ENCODE measurements at regions not wholly inside any gene's neighbourhood (a gene's known extent, or its start where the extent isn't known, plus 50 kb on each side); places are given as distances from the start of the nearest gene placed in this dataset.

DNA sequence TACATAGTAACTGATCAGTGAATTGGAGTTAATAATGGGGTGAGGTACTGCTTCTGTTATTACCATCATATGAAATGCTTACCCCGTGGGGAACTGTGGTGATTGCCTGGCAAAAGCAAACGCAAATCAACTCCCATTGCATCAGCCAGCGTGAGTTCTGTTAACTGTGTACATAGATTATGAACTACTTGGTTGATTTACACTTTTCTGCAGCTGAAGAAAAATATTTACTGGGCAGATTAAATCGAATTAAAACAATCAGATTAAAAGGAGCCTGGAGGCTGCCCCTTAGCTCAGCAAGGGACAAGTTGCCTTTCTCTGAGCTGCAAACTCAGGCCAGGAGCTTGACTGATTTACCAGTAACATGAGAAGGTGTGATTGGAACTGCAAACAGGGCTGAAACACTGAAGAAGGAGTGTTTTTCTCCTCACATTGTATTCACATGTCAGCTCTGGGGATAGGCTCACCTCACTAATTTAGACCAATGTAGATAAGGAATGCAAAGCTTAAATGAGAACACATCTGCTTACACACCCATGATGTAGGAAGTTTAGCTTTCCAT is 220.1 kb downstream of the OSR1 start:
- no peaks in the 10 kb centered on the region for H3K4me1 ChIP-seq

DNA sequence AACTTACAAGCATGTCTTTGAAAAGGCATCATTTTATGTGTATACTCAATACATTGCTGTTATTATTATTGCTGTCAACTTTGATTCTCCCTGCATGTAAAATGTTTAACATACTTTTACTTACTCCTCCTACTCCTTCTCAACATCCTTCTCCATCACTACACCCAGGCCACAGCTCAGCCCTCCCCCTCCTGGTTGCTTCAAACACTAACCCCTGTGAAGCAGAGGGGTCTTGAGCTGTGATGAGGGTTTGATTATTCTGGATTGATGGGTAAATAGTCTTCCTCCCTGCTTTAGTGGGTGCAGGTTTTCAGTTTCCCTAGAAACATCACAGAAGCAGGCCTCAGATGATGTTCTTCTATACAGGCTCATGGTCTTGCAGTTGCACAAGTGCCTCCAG is 221.0 kb downstream of the OSR1 start:
- Histone ChIP-seq H3K4me1 (no peaks in the 10 kb centered on the region), H3K27ac (no peak overlapping the region), H3K4me2 (ENCODE audit: low read length) (no peak overlapping the region), H2AFZ (no peak overlapping the region), H3K9ac (no peak overlapping the region), H3K27me3 (ENCODE audit: control insufficient read depth, insufficient read depth, low read length) (no peaks in the 10 kb centered on the region), H3K79me2 (no peaks in the 10 kb centered on the region), H3K4me3 (ENCODE audit: low read depth, low read length) (no peak overlapping the region), H3K36me3 (ENCODE audit: control insufficient read depth, insufficient read depth, low read length) (no peaks in the 10 kb centered on the region), H3K9me3 (ENCODE audit: control insufficient read depth, low read length) (no peaks in the 10 kb centered on the region)
- TF ChIP-seq, protein P1, sequence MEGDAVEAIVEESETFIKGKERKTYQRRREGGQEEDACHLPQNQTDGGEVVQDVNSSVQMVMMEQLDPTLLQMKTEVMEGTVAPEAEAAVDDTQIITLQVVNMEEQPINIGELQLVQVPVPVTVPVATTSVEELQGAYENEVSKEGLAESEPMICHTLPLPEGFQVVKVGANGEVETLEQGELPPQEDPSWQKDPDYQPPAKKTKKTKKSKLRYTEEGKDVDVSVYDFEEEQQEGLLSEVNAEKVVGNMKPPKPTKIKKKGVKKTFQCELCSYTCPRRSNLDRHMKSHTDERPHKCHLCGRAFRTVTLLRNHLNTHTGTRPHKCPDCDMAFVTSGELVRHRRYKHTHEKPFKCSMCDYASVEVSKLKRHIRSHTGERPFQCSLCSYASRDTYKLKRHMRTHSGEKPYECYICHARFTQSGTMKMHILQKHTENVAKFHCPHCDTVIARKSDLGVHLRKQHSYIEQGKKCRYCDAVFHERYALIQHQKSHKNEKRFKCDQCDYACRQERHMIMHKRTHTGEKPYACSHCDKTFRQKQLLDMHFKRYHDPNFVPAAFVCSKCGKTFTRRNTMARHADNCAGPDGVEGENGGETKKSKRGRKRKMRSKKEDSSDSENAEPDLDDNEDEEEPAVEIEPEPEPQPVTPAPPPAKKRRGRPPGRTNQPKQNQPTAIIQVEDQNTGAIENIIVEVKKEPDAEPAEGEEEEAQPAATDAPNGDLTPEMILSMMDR (IDR thresholded peaks at IDR 0.05), result no peak

More for the DNA sequence above, 220.1 kb downstream of the OSR1 start:
- no peak overlapping the region for H3K4me3 ChIP-seq (ENCODE audit: low read depth, low read length)
- H3K9ac ChIP-seq, result no peak overlapping the region
- no peaks in the 10 kb centered on the region for H3K9me3 ChIP-seq (ENCODE audit: control insufficient read depth, low read length)
- H3K4me2 ChIP-seq (ENCODE audit: low read length), result no peak overlapping the region
- H2AFZ ChIP-seq, result no peak overlapping the region
- TF ChIP-seq, protein P1 (IDR thresholded peaks at IDR 0.05), result no peak
- no peaks in the 10 kb centered on the region for H3K36me3 ChIP-seq (ENCODE audit: control insufficient read depth, insufficient read depth, low read length)
- no peak overlapping the region for H3K27ac ChIP-seq
- no peaks in the 10 kb centered on the region for H3K27me3 ChIP-seq (ENCODE audit: control insufficient read depth, insufficient read depth, low read length)
- H3K79me2 ChIP-seq, result no peaks in the 10 kb centered on the region

DNA sequence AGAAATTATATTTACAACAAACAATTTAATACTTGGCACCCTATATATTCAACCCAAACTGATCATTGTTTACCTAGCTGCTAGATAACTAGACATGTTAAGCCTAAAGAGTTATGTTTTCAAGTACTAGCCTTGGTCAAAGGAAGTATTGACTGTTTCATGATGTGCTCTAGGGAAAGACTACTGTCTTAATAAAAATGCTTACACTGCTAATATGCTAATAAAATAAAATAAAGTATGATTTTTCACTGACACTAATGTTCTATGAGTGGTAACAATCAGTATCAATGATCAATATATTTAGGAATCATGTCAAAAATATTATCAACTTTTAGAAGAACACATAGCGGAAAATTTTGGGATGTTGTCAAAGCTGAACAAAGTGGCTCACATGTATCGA is 225.5 kb downstream of the OSR1 start:
- H3K27me3 ChIP-seq (ENCODE audit: control insufficient read depth, insufficient read depth, low read length), result no peaks in the 10 kb centered on the region
- H3K4me1 ChIP-seq, result no peaks in the 10 kb centered on the region
- H3K79me2 ChIP-seq, result no peaks in the 10 kb centered on the region
- no peak overlapping the region for H3K27ac ChIP-seq
- no peak overlapping the region for H3K4me2 ChIP-seq (ENCODE audit: low read length)
- H3K9me3 ChIP-seq (ENCODE audit: control insufficient read depth, low read length), result no peaks in the 10 kb centered on the region
- TF ChIP-seq, protein P1 (IDR thresholded peaks at IDR 0.05), result no peak
- H3K36me3 ChIP-seq (ENCODE audit: control insufficient read depth, insufficient read depth, low read length), result no peaks in the 10 kb centered on the region
- no peak overlapping the region for H3K4me3 ChIP-seq (ENCODE audit: low read depth, low read length)
- no peak overlapping the region for H2AFZ ChIP-seq
- H3K9ac ChIP-seq, result no peak overlapping the region

DNA sequence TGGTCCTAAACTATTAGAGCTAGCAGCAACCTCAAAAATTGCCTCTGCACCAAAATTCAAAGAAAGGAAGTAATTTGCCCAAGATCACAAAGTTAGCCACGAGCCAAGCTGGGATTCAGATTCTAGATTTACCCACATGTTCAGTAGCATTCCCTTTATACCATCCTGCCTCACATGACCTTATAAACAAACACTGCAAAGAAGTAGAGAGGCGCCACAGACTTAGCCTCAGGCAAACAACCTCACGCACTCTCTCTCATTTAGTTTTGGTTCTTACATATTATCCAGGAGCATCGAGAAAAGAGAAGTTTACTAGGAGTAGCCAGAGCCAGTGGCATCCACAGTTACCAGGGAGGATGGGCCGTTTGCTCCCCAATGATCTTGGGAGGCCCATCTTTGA is 226.6 kb downstream of the OSR1 start:
- H3K4me1 ChIP-seq, result no peaks in the 10 kb centered on the region
- no peak overlapping the region for H2AFZ ChIP-seq
- no peak overlapping the region for H3K4me2 ChIP-seq (ENCODE audit: low read length)
- no peaks in the 10 kb centered on the region for H3K79me2 ChIP-seq
- TF ChIP-seq, protein P1 (IDR thresholded peaks at IDR 0.05), result no peak
- no peaks in the 10 kb centered on the region for H3K9me3 ChIP-seq (ENCODE audit: control insufficient read depth, low read length)
- H3K9ac ChIP-seq, result no peak overlapping the region
- no peak overlapping the region for H3K4me3 ChIP-seq (ENCODE audit: low read depth, low read length)
- H3K27ac ChIP-seq, result no peak overlapping the region
- no peaks in the 10 kb centered on the region for H3K36me3 ChIP-seq (ENCODE audit: control insufficient read depth, insufficient read depth, low read length)
- no peaks in the 10 kb centered on the region for H3K27me3 ChIP-seq (ENCODE audit: control insufficient read depth, insufficient read depth, low read length)

DNA sequence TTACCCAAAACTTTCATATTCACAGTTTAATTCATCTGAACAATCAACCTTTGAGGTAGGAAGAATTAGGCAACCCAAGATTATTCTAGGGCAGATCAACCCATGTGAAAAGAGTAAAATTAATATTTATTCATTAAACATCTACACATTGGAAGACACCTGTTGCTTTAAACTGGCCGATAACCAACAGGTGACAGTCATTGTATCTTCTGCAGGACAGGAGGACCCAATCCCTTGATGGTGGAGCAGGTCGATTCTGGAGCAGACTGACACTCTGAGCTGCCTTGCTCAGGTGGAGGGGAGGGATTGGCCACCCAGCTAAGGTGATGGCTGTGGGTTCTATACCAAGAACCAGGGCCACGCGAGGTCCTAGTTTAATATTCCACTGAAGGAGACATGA is 230.3 kb downstream of the OSR1 start:
- Histone ChIP-seq H3K36me3 (ENCODE audit: control insufficient read depth, insufficient read depth, low read length) (no peaks in the 10 kb centered on the region), H3K9ac (no peak overlapping the region), H3K79me2 (no peaks in the 10 kb centered on the region), H3K4me2 (ENCODE audit: low read length) (no peak overlapping the region), H3K9me3 (ENCODE audit: control insufficient read depth, low read length) (no peaks in the 10 kb centered on the region), H3K4me1 (no peaks in the 10 kb centered on the region), H3K27ac (no peak overlapping the region), H3K27me3 (ENCODE audit: control insufficient read depth, insufficient read depth, low read length) (no peaks in the 10 kb centered on the region), H2AFZ (no peak overlapping the region), H3K4me3 (ENCODE audit: low read depth, low read length) (no peak overlapping the region)
- TF ChIP-seq, protein P1 (IDR thresholded peaks at IDR 0.05), result no peak

All from parathyroid adenoma (tissue), 2 donors.